Neural cell (in vitro differentiated cells): ENCODE measurements at regions not wholly inside any gene's neighbourhood (a gene's known extent, or its start where the extent isn't known, plus 50 kb on each side); places are given as distances from the start of the nearest gene placed in this dataset.

Experiments used
- H2AFZ ChIP-seq: fragments of 200-600, 300-800 bp; sonication (generic), shearing (Covaris generic); 2 replicates; pipeline ENCODE4 v1.6.0; 2014; ENCODE audit warnings: low read depth, mild to moderate bottlenecking, antibody characterized with exemption, low read length, moderate library complexity
- H3F3A ChIP-seq: fragments of 200-600 bp; shearing (Covaris generic); 2 replicates; pipeline ENCODE4 v1.6.1; 2016; ENCODE audit warnings: mild to moderate bottlenecking, moderate library complexity, mixed read lengths, antibody characterized with exemption, low read length; ENCODE audit not compliant: insufficient read depth, poor library complexity, severe bottlenecking
- H3K27ac ChIP-seq: fragments of 200-600, 300-800 bp; sonication (generic), shearing (Covaris generic); 2 replicates; pipeline ENCODE4 v1.5.1; 2014; ENCODE audit warnings: mild to moderate bottlenecking, low read length, moderate library complexity
- H3K27me3 ChIP-seq: fragments of 300-800, 200-600 bp; sonication (generic), shearing (Covaris generic); 2 replicates; pipeline ENCODE4 v1.6.0; 2014; ENCODE audit warnings: mild to moderate bottlenecking, low read depth, low read length, moderate library complexity; ENCODE audit not compliant: insufficient read depth
- H3K36me3 ChIP-seq: fragments of 300-800, 200-600 bp; sonication (generic), shearing (Covaris generic); 2 replicates; pipeline ENCODE4 v1.5.1; 2014; ENCODE audit warnings: mild to moderate bottlenecking, antibody characterized with exemption, low read length, moderate library complexity; ENCODE audit not compliant: insufficient read depth
- H3K4me2 ChIP-seq: fragments of 300-800, 200-600 bp; sonication (generic), shearing (Covaris generic); 2 replicates; pipeline ENCODE4 v1.6.0; 2014; ENCODE audit warnings: mild to moderate bottlenecking, low read length
- H3K4me3 ChIP-seq: fragments of 300-800, 200-600 bp; sonication (generic), shearing (Covaris generic); 2 replicates; pipeline ENCODE4 v1.5.1; 2014; ENCODE audit warnings: mild to moderate bottlenecking, low read length, moderate library complexity
- H3K79me2 ChIP-seq: fragments of 200-600 bp; shearing (Covaris generic); replicated peaks from 2 replicates; pipeline ENCODE4 v1.6.0; 2014; ENCODE audit warnings: mild to moderate bottlenecking, low read length, moderate library complexity; ENCODE audit not compliant: insufficient read depth
- H3K9ac ChIP-seq: fragments of 300-800, 200-600 bp; sonication (generic), shearing (Covaris generic); 2 replicates; pipeline ENCODE4 v1.6.1; 2016; ENCODE audit warnings: mild to moderate bottlenecking, low read length, mixed read lengths
- H3K9me2 ChIP-seq: fragments of 200-600 bp; shearing (Covaris generic); 2 replicates; pipeline ENCODE4 v1.6.1; 2016; ENCODE audit warnings: mild to moderate bottlenecking, low read length, mixed read lengths; ENCODE audit not compliant: insufficient read depth
- H3K9me3 ChIP-seq: fragments of 200-600, 300-800 bp; sonication (generic), shearing (Covaris generic); 2 replicates; pipeline ENCODE4 v1.6.1; 2016; ENCODE audit warnings: mild to moderate bottlenecking, mixed run types, low read length, moderate library complexity, mixed read lengths
- H4K20me1 ChIP-seq: fragments of 200-600 bp; shearing (Covaris generic); 2 replicates; pipeline ENCODE4 v1.6.1; 2016; ENCODE audit warnings: mild to moderate bottlenecking, mixed run types; ENCODE audit not compliant: insufficient read depth
- CTCF ChIP-seq: fragments of 450-650 bp; IDR thresholded peaks from 2 replicates; pipeline ENCODE4 v1.5.1; 2014; ENCODE audit warnings: antibody characterized with exemption, mild to moderate bottlenecking, moderate library complexity; ENCODE audit not compliant: poor library complexity, severe bottlenecking
- EP300 ChIP-seq: fragments of 450-650 bp; conservative IDR thresholded peaks from 2 replicates; pipeline ENCODE4 v1.6.1; 2014; ENCODE audit warnings: antibody characterized with exemption, mild to moderate bottlenecking, moderate library complexity; ENCODE audit not compliant: poor library complexity, severe bottlenecking
- EZH2 ChIP-seq: fragments of 200-600, 300-800 bp; shearing (Covaris generic), sonication (generic); IDR thresholded peaks from 2 replicates; pipeline ENCODE4 v1.6.1; 2014; ENCODE audit warnings: antibody characterized with exemption, low read length, borderline replicate concordance, mild to moderate bottlenecking; ENCODE audit not compliant: insufficient read depth, poor library complexity, severe bottlenecking
- MXI1 ChIP-seq: fragments of 450-650 bp; conservative IDR thresholded peaks from 2 replicates; pipeline ENCODE4 v1.6.1; 2014; ENCODE audit warnings: antibody characterized with exemption, mild to moderate bottlenecking; ENCODE audit not compliant: poor library complexity, severe bottlenecking
- POLR2AphosphoS5 ChIP-seq: IDR thresholded peaks from 2 replicates; pipeline ENCODE4 v1.6.1; 2012
- RAD21 ChIP-seq: fragments of 450-650 bp; conservative IDR thresholded peaks from 2 replicates; pipeline ENCODE4 v1.6.1; 2014; ENCODE audit warnings: antibody characterized with exemption, mild to moderate bottlenecking, moderate library complexity
- REST ChIP-seq: IDR thresholded peaks from 2 replicates; pipeline ENCODE4 v1.6.1; 2012; ENCODE audit warnings: borderline replicate concordance
- SMC3 ChIP-seq: fragments of 450-650 bp; conservative IDR thresholded peaks from 2 replicates; pipeline ENCODE4 v1.6.1; 2014; ENCODE audit warnings: antibody characterized with exemption, mild to moderate bottlenecking, moderate library complexity; ENCODE audit not compliant: poor library complexity
- TAF1 ChIP-seq: IDR thresholded peaks from 2 replicates; pipeline ENCODE4 v1.6.1; 2012; ENCODE audit warnings: low read depth

GRCh38 chr18:73987247-73987980, 160.2 kb downstream of the FBXO15 start:
- Histone ChIP-seq H3F3A (no peaks in the 10 kb centered on the region), H3K27me3 (no peaks in the 10 kb centered on the region), H3K9ac (no peak overlapping the region), H4K20me1 (no peaks in the 10 kb centered on the region), H3K79me2 (no peaks in the 10 kb centered on the region), H3K27ac (no peak overlapping the region), H3K9me2 (no peaks in the 10 kb centered on the region), H3K9me3 (no peaks in the 10 kb centered on the region), H2AFZ (no peak overlapping the region), H3K36me3 (no peaks in the 10 kb centered on the region), H3K4me3 (no peak overlapping the region), H3K4me2 (no peak overlapping the region)
- no peak for TF ChIP-seq POLR2AphosphoS5
- TF ChIP-seq MXI1: no peak
- no peak for TF ChIP-seq EZH2

- H2AFZ ChIP-seq: no peak overlapping the region
- no peaks in the 10 kb centered on the region for H4K20me1 ChIP-seq
- no peak overlapping the region for H3K27ac ChIP-seq
- H3K9me2 ChIP-seq: no peaks in the 10 kb centered on the region
- no peaks in the 10 kb centered on the region for H3K79me2 ChIP-seq
- H3K4me2 ChIP-seq: no peak overlapping the region
- no peaks in the 10 kb centered on the region for H3F3A ChIP-seq
- no peaks in the 10 kb centered on the region for H3K9me3 ChIP-seq
- TF ChIP-seq REST (no peak), CTCF (no peak), SMC3 (no peak), EZH2 (no peak), TAF1 (no peak), RAD21 (no peak), POLR2AphosphoS5 (no peak), EP300 (no peak), MXI1 (no peak)
- no peaks in the 10 kb centered on the region for H3K27me3 ChIP-seq
- no peak overlapping the region for H3K4me3 ChIP-seq
- no peaks in the 10 kb centered on the region for H3K36me3 ChIP-seq
- no peak overlapping the region for H3K9ac ChIP-seq
These were observed 160.9 kb downstream of the FBXO15 start for GRCh38 chr18:73986711-73987110.
